WTC11 (cell line): ENCODE measurements at regions not wholly inside any gene's neighbourhood (a gene's known extent, or its start where the extent isn't known, plus 50 kb on each side); places are given as distances from the start of the nearest gene placed in this dataset.

ENCODE experiments used
- AR ChIP-seq: fragments of 250-450 bp; sonication (Bioruptor Pico); IDR thresholded peaks from 2 replicates; pipeline ENCODE4 v1.9.0; 2021; ENCODE audit warnings: mild to moderate bottlenecking
- CTCF ChIP-seq: fragments of 200-600 bp; IDR thresholded peaks from 2 replicates; pipeline ENCODE4 v1.8.0; 2022; ENCODE audit warnings: antibody characterized with exemption
- GABPB1 ChIP-seq: sonication (generic); formaldehyde crosslinking; IDR thresholded peaks from 2 replicates; pipeline ENCODE4 v1.8.1; 2023; ENCODE audit warnings: mild to moderate bottlenecking, missing genetic modification reagents
- SP1 ChIP-seq: sonication (generic); formaldehyde crosslinking; conservative IDR thresholded peaks from 2 replicates; pipeline ENCODE4 v1.8.1; 2022; ENCODE audit warnings: missing genetic modification reagents
- TEAD4 ChIP-seq: sonication (generic); formaldehyde crosslinking; IDR thresholded peaks from 2 replicates; pipeline ENCODE4 v1.8.0; 2022; ENCODE audit warnings: mild to moderate bottlenecking, missing genetic modification reagents
- ZBTB43 ChIP-seq: sonication (generic); formaldehyde crosslinking; IDR thresholded peaks from 2 replicates; pipeline ENCODE4 v1.8.1; 2023; ENCODE audit warnings: mild to moderate bottlenecking, missing genetic modification reagents
- TF ChIP-seq, protein P1 (sequence below): sonication (generic); formaldehyde crosslinking; IDR thresholded peaks from 2 replicates; pipeline ENCODE4 v1.8.1; 2022; ENCODE audit warnings: low read depth, mild to moderate bottlenecking, moderate library complexity, missing genetic modification reagents, borderline replicate concordance

DNA sequence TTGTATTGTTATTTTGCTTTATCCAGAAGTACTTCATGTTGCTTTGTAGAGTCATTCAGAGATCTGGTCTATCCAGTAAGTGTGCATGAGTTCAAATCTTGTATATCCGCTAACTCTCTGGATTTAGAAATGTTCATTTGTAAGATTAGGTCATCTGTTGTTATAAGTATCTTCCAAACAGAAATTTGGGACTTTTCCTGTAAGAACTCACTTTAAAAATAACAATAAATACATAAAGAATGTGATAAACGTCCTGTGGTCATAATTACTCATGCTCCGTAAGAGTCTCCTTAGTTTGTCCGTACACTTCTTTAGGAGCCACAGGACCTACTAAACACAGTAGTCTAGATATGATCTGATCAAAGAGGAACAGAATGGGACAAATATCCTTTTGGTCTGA lies 699.9 kb upstream of the SLC8A1 start:
- TF ChIP-seq GABPB1 (CRISPR knock-in tag) (no peak), CTCF (no peak), TEAD4 (no peak), SP1 (CRISPR knock-in tag) (no peak), ZBTB43 (CRISPR knock-in tag) (no peak), AR (CRISPR knock-in tag) (no peak)
- TF ChIP-seq, protein P1, sequence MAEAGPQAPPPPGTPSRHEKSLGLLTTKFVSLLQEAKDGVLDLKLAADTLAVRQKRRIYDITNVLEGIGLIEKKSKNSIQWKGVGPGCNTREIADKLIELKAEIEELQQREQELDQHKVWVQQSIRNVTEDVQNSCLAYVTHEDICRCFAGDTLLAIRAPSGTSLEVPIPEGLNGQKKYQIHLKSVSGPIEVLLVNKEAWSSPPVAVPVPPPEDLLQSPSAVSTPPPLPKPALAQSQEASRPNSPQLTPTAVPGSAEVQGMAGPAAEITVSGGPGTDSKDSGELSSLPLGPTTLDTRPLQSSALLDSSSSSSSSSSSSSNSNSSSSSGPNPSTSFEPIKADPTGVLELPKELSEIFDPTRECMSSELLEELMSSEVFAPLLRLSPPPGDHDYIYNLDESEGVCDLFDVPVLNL, result no peak
